ENCODE measurements at regions not wholly inside any gene's neighbourhood (a gene's known extent, or its start where the extent isn't known, plus 50 kb on each side); places are given as distances from the start of the nearest gene placed in this dataset.

DNA sequence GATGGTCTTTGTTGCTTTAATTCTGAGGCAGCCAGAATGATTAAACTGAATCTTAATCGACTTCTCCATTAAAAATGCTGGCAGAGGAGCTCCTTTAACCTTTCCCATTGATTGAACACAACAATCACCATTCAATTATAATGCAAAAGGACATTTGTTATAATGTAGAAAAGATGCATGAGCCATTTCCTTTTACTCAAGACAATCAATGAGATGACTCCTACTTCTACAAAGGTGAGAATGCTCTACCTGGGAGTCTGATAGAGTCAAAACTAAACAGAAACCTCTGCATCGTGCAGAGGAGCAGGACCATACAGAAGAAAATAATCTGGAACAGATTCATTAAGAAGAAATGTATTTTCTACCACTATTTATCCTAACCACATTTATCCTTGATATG lies 253.6 kb upstream of the DACH1 start:
- ATAC-seq (ENCODE audit: insufficient number of reproducible peaks, low FRiP score, low read depth) (no peak), DNase-seq (ENCODE audit: low spot score) (no peak)
- no peak for TF ChIP-seq CTCF (IDR thresholded peaks at IDR 0.05)
- Histone ChIP-seq H3K27me3 (replicated peaks; ENCODE audit: insufficient read depth) (no peaks in the 10 kb centered on the region), H3K4me3 (no peak overlapping the region), H3K9me3 (no peaks in the 10 kb centered on the region), H3K27ac (no peak overlapping the region), H3K4me1 (ENCODE audit: control insufficient read depth in 1 of 2, low read depth in 2 of 2) (no peaks in the 10 kb centered on the region), H3K36me3 (no peaks in the 10 kb centered on the region)

GRCh38 chr13:72113931-72114330 lies 246.9 kb upstream of the DACH1 start:
- no peak for ATAC-seq (ENCODE audit: insufficient number of reproducible peaks, low FRiP score, low read depth)
- H3K9me3 ChIP-seq, result no peaks in the 10 kb centered on the region

DNA sequence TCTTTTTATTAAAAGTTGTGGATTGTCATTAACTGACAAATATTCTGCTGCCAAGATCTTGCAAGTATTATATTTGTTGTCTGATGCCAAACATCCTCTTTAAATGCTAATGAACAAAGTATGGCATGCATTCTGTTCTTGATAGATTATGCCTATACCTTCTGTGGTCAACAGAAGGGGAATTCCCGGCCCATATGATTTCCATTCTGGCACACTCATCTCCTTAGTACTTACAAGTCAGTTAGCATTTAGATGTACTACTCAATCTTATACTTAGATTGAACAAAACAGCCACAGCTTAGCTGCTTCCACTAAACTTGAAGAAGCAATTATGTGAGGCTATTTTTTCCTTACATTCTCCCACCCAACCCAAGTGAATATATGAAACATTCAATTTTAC lies 246.1 kb upstream of the DACH1 start:
- no peak for ATAC-seq (ENCODE audit: insufficient number of reproducible peaks, low FRiP score, low read depth)
- no peak overlapping the region for H3K4me3 ChIP-seq
- H3K36me3 ChIP-seq, result no peaks in the 10 kb centered on the region
- no peaks in the 10 kb centered on the region for H3K27me3 ChIP-seq (replicated peaks; ENCODE audit: insufficient read depth)
- no peak for DNase-seq (ENCODE audit: low spot score)
- H3K4me1 ChIP-seq (ENCODE audit: control insufficient read depth in 1 of 2, low read depth in 2 of 2), result no peaks in the 10 kb centered on the region
- H3K9me3 ChIP-seq, result no peaks in the 10 kb centered on the region
- no peak overlapping the region for H3K27ac ChIP-seq
- TF ChIP-seq CTCF (IDR thresholded peaks at IDR 0.05), result no peak

More at GRCh38 chr13:72113931-72114330, 246.9 kb upstream of the DACH1 start:
- Histone ChIP-seq H3K27me3 (replicated peaks; ENCODE audit: insufficient read depth) (no peaks in the 10 kb centered on the region), H3K27ac (no peak overlapping the region), H3K4me3 (no peak overlapping the region), H3K36me3 (no peaks in the 10 kb centered on the region), H3K4me1 (ENCODE audit: control insufficient read depth in 1 of 2, low read depth in 2 of 2) (no peaks in the 10 kb centered on the region)
- TF ChIP-seq CTCF (IDR thresholded peaks at IDR 0.05), result no peak
- DNase-seq (ENCODE audit: low spot score), result no peak

DNA sequence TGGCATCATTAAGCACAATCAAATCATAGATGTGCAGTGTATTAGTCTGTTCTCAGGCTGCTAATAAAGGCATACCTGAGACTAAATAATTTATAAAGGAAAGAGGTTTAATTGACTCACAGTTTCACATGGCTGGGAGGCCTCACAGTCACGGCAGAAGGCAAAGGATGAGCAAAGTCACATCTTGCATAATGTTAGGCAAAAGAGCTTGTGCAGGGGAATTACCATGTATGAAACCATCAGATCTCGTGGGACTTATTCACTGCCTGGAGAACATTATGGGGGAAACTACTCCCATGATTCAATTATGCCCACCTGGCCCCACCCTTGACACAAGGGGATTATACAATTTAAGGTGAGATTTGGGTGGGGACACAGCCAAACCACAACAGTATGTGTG lies 245.2 kb upstream of the DACH1 start:
- no peaks in the 10 kb centered on the region for H3K27me3 ChIP-seq (replicated peaks; ENCODE audit: insufficient read depth)
- H3K27ac ChIP-seq, result no peak overlapping the region
- no peak overlapping the region for H3K4me3 ChIP-seq
- H3K4me1 ChIP-seq (ENCODE audit: control insufficient read depth in 1 of 2, low read depth in 2 of 2), result no peaks in the 10 kb centered on the region
- H3K36me3 ChIP-seq, result no peaks in the 10 kb centered on the region
- ATAC-seq (ENCODE audit: insufficient number of reproducible peaks, low FRiP score, low read depth) (no peak), DNase-seq (ENCODE audit: low spot score) (no peak)
- no peak for TF ChIP-seq CTCF (IDR thresholded peaks at IDR 0.05)
- no peaks in the 10 kb centered on the region for H3K9me3 ChIP-seq

DNA sequence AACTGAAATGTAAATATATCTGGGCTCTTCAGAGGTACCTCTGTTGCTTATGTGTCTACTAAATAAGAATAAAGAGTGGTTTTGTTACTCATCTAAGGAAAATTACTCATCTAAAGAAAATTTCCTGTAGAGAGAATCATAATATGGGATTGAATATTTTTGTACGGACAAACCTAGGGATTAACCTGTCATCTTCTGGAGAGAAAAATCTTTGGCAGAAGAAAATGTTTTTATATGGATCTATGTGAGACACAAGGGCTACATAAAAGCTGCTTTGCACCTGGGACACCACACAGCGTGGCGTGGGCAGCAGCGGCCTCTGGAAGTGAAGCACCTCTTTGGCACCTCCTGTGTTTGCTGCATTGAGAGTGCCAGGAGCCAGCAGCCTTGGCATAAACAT lies 242.9 kb upstream of the DACH1 start:
- ATAC-seq (ENCODE audit: insufficient number of reproducible peaks, low FRiP score, low read depth) (no peak), DNase-seq (ENCODE audit: low spot score) (no peak)
- no peak overlapping the region for H3K4me3 ChIP-seq
- no peak overlapping the region for H3K27ac ChIP-seq
- H3K27me3 ChIP-seq (replicated peaks; ENCODE audit: insufficient read depth), result no peaks in the 10 kb centered on the region
- H3K4me1 ChIP-seq (ENCODE audit: control insufficient read depth in 1 of 2, low read depth in 2 of 2), result no peaks in the 10 kb centered on the region
- TF ChIP-seq CTCF (IDR thresholded peaks at IDR 0.05), result no peak
- no peaks in the 10 kb centered on the region for H3K9me3 ChIP-seq
- no peaks in the 10 kb centered on the region for H3K36me3 ChIP-seq
